GM12801 (cell line): ENCODE measurements at regions not wholly inside any gene's neighbourhood (a gene's known extent, or its start where the extent isn't known, plus 50 kb on each side); places are given as distances from the start of the nearest gene placed in this dataset.

Experiments
- TF ChIP-seq, protein P1 (sequence below): IDR thresholded peaks from one replicate; pipeline ENCODE4 v1.5.1; 2011; ENCODE audit warnings: control low read depth; ENCODE audit not compliant: insufficient read length; ENCODE audit errors: extremely low read depth

DNA sequence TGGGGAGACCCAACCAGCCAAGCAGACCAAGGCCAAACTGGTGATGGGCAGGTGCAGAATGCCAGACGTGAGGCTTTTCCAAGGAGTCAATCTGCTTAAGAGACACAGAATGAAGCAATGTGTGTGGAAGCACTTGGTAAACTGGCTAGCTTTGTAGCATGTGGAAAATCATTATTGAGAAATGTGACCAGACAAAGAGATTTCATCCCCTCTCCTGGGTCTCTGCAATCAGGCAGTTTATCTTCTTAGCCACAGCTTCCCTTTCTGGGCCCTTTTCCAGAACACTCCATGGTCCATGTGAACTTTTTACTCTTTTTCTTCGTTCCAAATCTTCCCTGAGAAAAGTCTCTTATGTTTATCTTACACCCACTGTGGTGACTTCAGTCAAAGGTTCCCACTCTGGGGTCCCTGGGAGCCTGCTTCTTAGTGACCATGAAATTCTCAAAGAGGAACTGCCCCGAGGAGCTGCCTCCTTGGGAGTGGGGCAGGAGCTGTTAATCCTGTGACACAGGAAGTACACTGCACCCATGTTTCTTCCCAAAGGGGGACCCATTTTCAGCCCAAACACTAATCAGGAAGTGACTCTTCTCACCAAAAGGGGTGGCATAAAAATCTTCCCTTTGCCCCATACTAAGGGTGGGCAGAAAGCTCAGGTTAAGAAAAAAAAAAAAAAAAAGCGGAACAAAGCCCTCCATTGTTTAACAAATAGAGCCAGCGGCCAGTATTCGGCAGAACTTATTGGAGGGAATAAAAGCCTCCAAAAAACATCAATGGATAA lies 346.2 kb upstream of the ASIC2 start:
- TF ChIP-seq, protein P1, sequence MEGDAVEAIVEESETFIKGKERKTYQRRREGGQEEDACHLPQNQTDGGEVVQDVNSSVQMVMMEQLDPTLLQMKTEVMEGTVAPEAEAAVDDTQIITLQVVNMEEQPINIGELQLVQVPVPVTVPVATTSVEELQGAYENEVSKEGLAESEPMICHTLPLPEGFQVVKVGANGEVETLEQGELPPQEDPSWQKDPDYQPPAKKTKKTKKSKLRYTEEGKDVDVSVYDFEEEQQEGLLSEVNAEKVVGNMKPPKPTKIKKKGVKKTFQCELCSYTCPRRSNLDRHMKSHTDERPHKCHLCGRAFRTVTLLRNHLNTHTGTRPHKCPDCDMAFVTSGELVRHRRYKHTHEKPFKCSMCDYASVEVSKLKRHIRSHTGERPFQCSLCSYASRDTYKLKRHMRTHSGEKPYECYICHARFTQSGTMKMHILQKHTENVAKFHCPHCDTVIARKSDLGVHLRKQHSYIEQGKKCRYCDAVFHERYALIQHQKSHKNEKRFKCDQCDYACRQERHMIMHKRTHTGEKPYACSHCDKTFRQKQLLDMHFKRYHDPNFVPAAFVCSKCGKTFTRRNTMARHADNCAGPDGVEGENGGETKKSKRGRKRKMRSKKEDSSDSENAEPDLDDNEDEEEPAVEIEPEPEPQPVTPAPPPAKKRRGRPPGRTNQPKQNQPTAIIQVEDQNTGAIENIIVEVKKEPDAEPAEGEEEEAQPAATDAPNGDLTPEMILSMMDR: no peak

DNA sequence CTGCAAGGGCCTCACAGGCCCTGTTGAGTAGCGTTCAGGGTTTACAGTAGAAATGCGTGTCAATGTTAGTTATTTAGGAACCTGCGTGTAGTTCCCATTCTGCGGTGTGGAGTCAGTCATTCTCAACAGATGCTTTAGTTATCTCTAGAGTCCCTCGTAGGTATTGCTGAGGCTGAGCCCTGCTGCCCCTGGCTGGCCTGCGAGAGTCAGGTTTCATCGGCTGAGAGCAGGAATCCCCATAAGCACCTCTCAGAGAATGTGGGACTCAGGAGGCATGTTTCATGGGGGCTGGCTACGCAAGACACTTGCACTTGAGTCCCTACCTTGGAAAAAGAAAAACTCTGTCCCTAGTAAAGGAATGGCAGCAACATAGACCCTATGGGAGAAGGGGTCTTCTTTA lies 347.5 kb upstream of the ASIC2 start:
- TF ChIP-seq, protein P1: no peak

DNA sequence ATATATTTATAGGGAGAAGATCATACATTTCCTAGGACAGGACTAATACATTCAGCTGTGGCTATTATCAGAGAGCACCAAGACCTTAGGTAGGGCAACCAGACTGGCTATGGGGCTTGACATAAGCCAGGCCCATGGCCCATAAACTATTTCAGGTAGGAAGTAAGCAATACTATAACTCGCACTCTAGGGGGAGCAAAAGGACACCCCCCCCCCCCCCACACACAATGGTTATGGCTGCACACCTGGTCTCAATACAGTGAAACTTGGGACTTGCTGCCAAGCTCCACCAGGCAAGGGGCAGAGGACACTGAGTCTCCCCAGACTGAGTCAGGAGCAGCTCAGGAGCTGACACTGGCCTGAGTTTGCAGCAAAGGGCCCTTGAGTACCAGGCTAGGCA lies 348.9 kb upstream of the ASIC2 start:
- TF ChIP-seq, protein P1: no peak

DNA sequence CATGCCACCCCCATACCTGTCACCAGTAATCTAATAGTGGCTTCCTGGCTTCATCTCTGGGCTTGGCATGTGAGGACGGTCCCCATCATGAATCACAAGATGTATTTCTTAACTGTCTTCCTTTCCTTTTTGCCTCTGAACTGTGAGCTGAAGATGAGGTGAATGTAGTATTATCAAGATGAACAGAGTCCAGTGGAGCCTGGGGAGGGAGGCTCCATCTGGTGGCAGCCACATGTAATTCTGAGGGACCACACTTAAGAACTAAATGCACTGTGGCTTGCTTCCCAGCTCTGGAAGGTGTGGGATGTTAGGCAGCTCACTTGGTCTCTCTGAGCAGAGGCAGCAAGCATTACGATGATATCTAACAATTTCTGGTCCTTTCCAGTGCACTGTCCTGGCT lies 354.9 kb upstream of the ASIC2 start:
- TF ChIP-seq, protein P1: no peak

DNA sequence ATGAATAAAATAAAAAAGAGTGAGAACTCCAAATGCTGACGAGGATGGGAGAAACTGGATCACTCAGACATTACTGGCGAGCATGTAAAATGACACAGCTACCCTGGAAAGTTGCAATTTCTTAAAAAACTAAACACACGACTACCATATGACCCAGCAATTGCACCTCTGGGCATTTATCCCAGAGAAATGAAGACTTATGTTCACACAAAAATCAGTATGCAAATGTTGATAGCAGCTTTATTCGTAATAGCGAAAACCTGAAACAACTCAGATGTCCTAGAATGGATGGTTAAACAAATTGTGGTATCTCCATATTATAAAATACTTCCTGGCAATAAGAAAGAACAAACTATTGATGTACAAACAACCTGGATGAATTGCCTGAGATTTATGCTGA lies 357.2 kb upstream of the ASIC2 start:
- TF ChIP-seq, protein P1: no peak

DNA sequence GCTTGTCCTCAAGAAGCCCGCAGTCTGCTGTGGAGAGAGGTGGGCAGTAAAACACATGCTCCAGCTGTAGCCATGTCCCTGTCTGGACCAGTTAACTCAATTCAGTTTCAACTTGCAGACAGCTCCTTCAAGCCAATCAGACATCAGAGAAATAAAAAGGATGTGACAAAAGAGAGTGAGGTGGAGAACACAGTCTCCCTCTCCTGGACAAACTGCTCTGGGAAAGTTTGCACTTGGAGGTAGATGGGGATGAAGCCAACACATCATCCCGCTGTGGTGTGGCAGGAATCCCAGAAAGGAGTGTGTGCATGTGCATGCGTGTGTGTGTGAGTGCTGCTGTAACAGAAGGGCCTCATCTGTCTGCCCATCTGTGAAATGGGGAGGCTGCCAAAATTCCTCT lies 358.6 kb upstream of the ASIC2 start:
- TF ChIP-seq, protein P1: no peak

DNA sequence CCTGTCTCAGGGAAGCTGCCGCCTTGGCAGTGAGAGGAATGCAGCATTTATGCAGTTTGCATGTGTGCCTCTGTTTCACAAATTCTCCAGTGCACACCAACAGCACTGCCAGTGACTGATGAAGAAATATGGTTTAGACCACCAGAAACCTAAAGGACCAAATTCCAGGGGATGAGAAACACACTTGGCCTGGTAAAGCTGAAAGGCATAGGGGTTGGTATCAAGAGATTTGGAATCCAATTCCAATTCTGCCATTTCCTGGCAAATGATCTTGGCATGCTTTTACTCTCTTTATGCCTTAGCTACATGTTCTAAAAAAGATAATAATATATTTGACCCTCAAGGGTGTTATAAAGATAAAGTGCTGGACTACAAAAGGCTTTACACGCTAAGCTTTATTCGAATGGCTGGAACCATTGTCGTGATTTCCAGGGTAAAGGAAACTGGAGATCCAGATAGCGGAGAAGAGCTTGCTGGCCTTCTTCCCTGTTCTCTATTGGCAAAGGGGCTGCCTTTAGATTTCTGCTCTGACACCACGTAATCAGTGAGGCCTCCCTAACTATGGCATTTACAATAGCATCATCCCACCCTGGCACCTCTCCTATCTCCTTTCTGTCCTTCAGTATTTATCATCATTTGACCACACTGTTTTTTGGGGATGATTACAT lies 359.8 kb upstream of the ASIC2 start:
- TF ChIP-seq, protein P1: no peak
